Astrocyte (in vitro differentiated cells and primary cell): ENCODE measurements at regions not wholly inside any gene's neighbourhood (a gene's known extent, or its start where the extent isn't known, plus 50 kb on each side); places are given as distances from the start of the nearest gene placed in this dataset.

Source experiments
- DNase-seq: peaks from one replicate; pipeline ENCODE4 v3.0.0-alpha.2; 2010; ENCODE audit warnings: low read depth
- FAIRE-seq: peaks from 2 replicates; lab custom pipeline; 2011; peaks lifted over from hg19 to GRCh38; lab: Jason Lieb, UNC
- H2AFZ ChIP-seq: 2 replicates; pipeline ENCODE4 v1.6.0; 2012; ENCODE audit warnings: low read depth, low read length, inconsistent platforms
- H3K27ac ChIP-seq: 2 replicates; pipeline ENCODE4 v1.5.1; 2011; ENCODE audit warnings: low read depth, low read length, inconsistent platforms
- H3K27me3 ChIP-seq: 2 replicates; pipeline ENCODE4 v1.6.0; 2011; ENCODE audit warnings: low read length, inconsistent platforms; ENCODE audit not compliant: insufficient read depth
- H3K36me3 ChIP-seq: 2 replicates; pipeline ENCODE4 v1.5.1; 2011; ENCODE audit warnings: low read length, inconsistent platforms; ENCODE audit not compliant: insufficient read depth
- H3K4me1 ChIP-seq: 2 replicates; pipeline ENCODE4 v1.5.1; 2011; ENCODE audit warnings: low read length, inconsistent platforms; ENCODE audit not compliant: insufficient read depth
- H3K4me2 ChIP-seq: 2 replicates; pipeline ENCODE4 v1.6.0; 2012; ENCODE audit warnings: low read length, inconsistent platforms
- H3K4me3 ChIP-seq: 2 replicates; pipeline ENCODE4 v1.5.1; 2011; ENCODE audit warnings: low read depth, mild to moderate bottlenecking, low read length, inconsistent platforms; ENCODE audit not compliant: insufficient read depth
- H3K79me2 ChIP-seq: 2 replicates; pipeline ENCODE4 v1.6.0; 2012; ENCODE audit warnings: mild to moderate bottlenecking, low read length, inconsistent platforms; ENCODE audit not compliant: insufficient read depth
- H3K9ac ChIP-seq: 2 replicates; pipeline ENCODE4 v1.6.0; 2012; ENCODE audit warnings: mild to moderate bottlenecking, low read length, inconsistent platforms
- H3K9me3 ChIP-seq: 2 replicates; pipeline ENCODE4 v1.5.1; 2012; ENCODE audit warnings: low read depth, mild to moderate bottlenecking, low read length, inconsistent platforms; ENCODE audit not compliant: insufficient read depth
- H4K20me1 ChIP-seq: 2 replicates; pipeline ENCODE4 v1.6.0; 2012; ENCODE audit warnings: low read length, inconsistent platforms; ENCODE audit not compliant: insufficient read depth
- H3K27ac Mint-ChIP-seq: one replicate; pipeline ENCODE4 v1.8.0; 2021; ENCODE audit warnings: mild to moderate bottlenecking, mixed read lengths; ENCODE audit not compliant: unreplicated experiment
- H3K27me3 Mint-ChIP-seq: one replicate; pipeline ENCODE4 v1.8.0; 2021; ENCODE audit warnings: low read depth, mixed read lengths; ENCODE audit not compliant: unreplicated experiment
- H3K36me3 Mint-ChIP-seq: one replicate; pipeline ENCODE4 v1.8.0; 2021; ENCODE audit warnings: low read depth, mixed read lengths; ENCODE audit not compliant: unreplicated experiment
- H3K4me1 Mint-ChIP-seq: one replicate; pipeline ENCODE4 v1.8.0; 2021; ENCODE audit warnings: low read depth, mixed read lengths; ENCODE audit not compliant: unreplicated experiment
- H3K4me3 Mint-ChIP-seq: one replicate; pipeline ENCODE4 v1.8.0; 2021; ENCODE audit warnings: mild to moderate bottlenecking, moderate library complexity, mixed read lengths; ENCODE audit not compliant: unreplicated experiment
- H3K9me3 Mint-ChIP-seq: one replicate; pipeline ENCODE4 v1.8.0; 2021; ENCODE audit warnings: mild to moderate bottlenecking, mixed read lengths; ENCODE audit not compliant: unreplicated experiment
- EZH2 ChIP-seq: IDR thresholded peaks from 2 replicates; pipeline ENCODE4 v1.6.1; 2012; ENCODE audit warnings: mild to moderate bottlenecking, low read length, inconsistent platforms; ENCODE audit not compliant: insufficient read depth
- TF ChIP-seq, protein P1 (sequence below): IDR thresholded peaks from 2 replicates; pipeline ENCODE4 v1.5.1; 2011; ENCODE audit warnings: low read depth, mild to moderate bottlenecking, inconsistent platforms, low read length, moderate library complexity; ENCODE audit not compliant: insufficient read depth

DNA sequence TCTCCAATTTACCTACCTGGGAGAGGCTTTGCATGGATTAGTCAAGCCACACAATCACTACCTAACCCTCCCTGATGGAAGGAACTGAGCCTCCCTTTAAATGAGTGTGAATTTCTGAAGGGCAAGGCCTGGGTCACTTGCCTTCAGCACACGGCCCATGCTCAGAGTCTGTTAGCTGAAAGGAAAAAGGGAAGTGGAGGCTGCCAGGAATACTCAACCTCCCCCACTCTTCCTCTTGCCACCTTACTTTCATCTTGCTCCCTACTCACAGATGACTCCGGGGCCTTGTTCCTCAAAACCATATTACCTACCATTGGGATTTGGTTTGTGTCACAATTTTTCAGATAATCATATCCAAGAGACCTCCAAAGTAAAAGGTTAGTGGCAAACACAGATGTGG, 220.0 kb downstream of the ABHD5 start:
- no peak for DNase-seq
- H3K36me3 Mint-ChIP-seq, result peaks cover 1% of the 10 kb centered on the region
- H3K36me3 ChIP-seq, result no peaks in the 10 kb centered on the region

DNA sequence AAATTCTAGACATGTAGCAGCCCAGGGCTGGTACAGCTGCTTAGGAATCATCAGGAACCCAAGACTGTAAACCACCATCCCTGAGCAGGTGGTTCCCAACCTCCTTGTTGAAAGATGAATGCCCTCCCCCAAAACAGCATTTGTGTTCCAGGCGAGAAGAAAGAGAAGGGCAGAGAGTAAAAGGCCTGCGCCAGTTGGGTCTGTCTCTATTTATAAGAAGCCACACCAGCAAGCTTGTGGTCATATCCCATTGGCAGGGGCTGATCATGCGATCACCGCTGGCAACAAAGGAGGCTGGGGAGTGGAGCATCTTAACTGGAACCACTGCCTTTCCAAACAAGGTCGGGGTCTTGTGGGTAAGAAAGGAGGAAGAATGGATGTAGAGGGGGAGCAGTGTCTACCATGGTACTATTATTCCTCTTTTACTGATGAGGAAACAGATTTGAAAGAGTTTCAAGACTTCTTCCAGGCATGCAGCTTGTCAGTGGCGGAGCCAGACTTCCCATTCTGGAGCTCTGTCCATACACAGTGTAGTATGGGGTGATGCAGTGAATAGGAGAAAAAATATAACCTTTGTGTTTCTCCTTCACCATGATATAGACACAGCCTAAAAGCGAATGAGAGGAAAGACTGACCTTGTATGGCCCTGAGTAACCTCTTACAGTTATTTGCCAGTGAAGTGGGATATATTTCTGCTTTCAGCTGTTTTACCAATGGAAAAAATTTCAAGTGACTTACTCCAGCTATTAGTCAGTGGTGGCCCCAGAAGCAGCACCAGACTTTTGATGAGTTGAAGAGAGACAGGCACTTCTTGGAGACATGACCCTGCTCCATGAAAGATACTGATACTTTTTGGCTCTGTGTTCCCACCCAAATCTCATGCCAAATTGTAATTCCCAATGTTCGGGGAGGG, 222.6 kb downstream of the ABHD5 start:
- H3K4me1 ChIP-seq, result no peaks in the 10 kb centered on the region

More for the DNA sequence above, 220.0 kb downstream of the ABHD5 start:
- Mint-ChIP-seq H3K9me3 (peaks cover 3% of the 10 kb centered on the region), H3K27ac (no peak overlapping the region), H3K4me3 (no peak overlapping the region), H3K27me3 (peaks cover 12% of the 10 kb centered on the region), H3K4me1 (no peaks in the 10 kb centered on the region)
- Histone ChIP-seq H3K27ac (no peak overlapping the region), H3K4me2 (no peak overlapping the region), H3K4me3 (no peak overlapping the region), H3K79me2 (no peaks in the 10 kb centered on the region), H4K20me1 (no peaks in the 10 kb centered on the region), H3K27me3 (no peaks in the 10 kb centered on the region), H2AFZ (no peak overlapping the region), H3K9ac (no peak overlapping the region), H3K9me3 (no peaks in the 10 kb centered on the region), H3K4me1 (no peaks in the 10 kb centered on the region)
- TF ChIP-seq, protein P1, sequence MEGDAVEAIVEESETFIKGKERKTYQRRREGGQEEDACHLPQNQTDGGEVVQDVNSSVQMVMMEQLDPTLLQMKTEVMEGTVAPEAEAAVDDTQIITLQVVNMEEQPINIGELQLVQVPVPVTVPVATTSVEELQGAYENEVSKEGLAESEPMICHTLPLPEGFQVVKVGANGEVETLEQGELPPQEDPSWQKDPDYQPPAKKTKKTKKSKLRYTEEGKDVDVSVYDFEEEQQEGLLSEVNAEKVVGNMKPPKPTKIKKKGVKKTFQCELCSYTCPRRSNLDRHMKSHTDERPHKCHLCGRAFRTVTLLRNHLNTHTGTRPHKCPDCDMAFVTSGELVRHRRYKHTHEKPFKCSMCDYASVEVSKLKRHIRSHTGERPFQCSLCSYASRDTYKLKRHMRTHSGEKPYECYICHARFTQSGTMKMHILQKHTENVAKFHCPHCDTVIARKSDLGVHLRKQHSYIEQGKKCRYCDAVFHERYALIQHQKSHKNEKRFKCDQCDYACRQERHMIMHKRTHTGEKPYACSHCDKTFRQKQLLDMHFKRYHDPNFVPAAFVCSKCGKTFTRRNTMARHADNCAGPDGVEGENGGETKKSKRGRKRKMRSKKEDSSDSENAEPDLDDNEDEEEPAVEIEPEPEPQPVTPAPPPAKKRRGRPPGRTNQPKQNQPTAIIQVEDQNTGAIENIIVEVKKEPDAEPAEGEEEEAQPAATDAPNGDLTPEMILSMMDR, result no peak
- no peak for TF ChIP-seq EZH2
- no peak for FAIRE-seq

More for the DNA sequence above, 222.6 kb downstream of the ABHD5 start:
- Histone ChIP-seq H3K36me3 (no peaks in the 10 kb centered on the region), H3K9me3 (peaks cover 5% of the 10 kb centered on the region), H3K4me2 (no peak overlapping the region), H3K27ac (no peak overlapping the region), H3K4me3 (no peak overlapping the region), H3K79me2 (no peaks in the 10 kb centered on the region), H4K20me1 (no peaks in the 10 kb centered on the region), H3K27me3 (no peaks in the 10 kb centered on the region), H3K9ac (no peak overlapping the region), H2AFZ (no peak overlapping the region)
- H3K4me3 Mint-ChIP-seq, result no peak overlapping the region
- H3K9me3 Mint-ChIP-seq, result no peaks in the 10 kb centered on the region
- no peak overlapping the region for H3K27ac Mint-ChIP-seq
- no peak for FAIRE-seq
- H3K27me3 Mint-ChIP-seq, result peaks cover 6% of the 10 kb centered on the region
- DNase-seq, result no peak
- H3K4me1 Mint-ChIP-seq, result no peaks in the 10 kb centered on the region
- TF ChIP-seq, protein P1, result no peak
- no peak for TF ChIP-seq EZH2
- no peaks in the 10 kb centered on the region for H3K36me3 Mint-ChIP-seq
